ENCODE measurements at regions not wholly inside any gene's neighbourhood (a gene's known extent, or its start where the extent isn't known, plus 50 kb on each side); places are given as distances from the start of the nearest gene placed in this dataset.

DNA sequence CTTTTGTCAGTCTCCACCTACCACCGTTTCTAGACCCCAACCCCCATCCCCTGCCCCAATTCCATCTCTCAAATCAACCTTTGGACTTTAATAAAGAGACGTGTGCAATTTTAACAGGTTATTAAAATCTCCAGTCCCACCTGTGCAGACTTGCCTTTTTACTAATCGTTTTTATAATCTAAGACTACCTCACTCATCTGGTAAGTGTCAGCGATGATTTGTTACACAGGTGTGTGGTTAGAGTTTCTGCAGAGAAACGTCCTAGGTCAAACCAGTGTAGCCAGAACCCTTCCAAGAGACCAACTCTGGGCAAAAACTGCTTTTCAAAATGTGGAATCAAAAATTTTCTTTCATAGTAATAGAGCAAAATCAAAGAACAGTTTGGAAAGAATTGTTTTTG, 60.4 kb upstream of the PELI2 start:
- TF ChIP-seq, protein P1, sequence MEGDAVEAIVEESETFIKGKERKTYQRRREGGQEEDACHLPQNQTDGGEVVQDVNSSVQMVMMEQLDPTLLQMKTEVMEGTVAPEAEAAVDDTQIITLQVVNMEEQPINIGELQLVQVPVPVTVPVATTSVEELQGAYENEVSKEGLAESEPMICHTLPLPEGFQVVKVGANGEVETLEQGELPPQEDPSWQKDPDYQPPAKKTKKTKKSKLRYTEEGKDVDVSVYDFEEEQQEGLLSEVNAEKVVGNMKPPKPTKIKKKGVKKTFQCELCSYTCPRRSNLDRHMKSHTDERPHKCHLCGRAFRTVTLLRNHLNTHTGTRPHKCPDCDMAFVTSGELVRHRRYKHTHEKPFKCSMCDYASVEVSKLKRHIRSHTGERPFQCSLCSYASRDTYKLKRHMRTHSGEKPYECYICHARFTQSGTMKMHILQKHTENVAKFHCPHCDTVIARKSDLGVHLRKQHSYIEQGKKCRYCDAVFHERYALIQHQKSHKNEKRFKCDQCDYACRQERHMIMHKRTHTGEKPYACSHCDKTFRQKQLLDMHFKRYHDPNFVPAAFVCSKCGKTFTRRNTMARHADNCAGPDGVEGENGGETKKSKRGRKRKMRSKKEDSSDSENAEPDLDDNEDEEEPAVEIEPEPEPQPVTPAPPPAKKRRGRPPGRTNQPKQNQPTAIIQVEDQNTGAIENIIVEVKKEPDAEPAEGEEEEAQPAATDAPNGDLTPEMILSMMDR (IDR thresholded peaks at IDR 0.05; ENCODE audit: borderline replicate concordance, extremely low read depth, low read length, poor library complexity, severe bottlenecking): no peak
- TF ChIP-seq EZH2 (IDR thresholded peaks at IDR 0.05; ENCODE audit: borderline replicate concordance, low read depth, low read length, severe bottlenecking): no peak
- no peak overlapping the region for H3K27ac ChIP-seq (ENCODE audit: low read length)
- H4K20me1 ChIP-seq (ENCODE audit: insufficient read depth, low read length): no peaks in the 10 kb centered on the region
- DNase-seq: no peak
- no peak for ATAC-seq (ENCODE audit: insufficient read depth, low read depth)
- no peaks in the 10 kb centered on the region for H3K27me3 ChIP-seq (ENCODE audit: insufficient read depth, low read length, poor library complexity)
- H3K9me3 ChIP-seq (ENCODE audit: insufficient read depth, low read length, severe bottlenecking): no peaks in the 10 kb centered on the region
- H3K4me2 ChIP-seq (ENCODE audit: insufficient read depth, low read length): no peak overlapping the region
- H2AFZ ChIP-seq (ENCODE audit: low read depth, low read length): no peak overlapping the region
- no peaks in the 10 kb centered on the region for H3K4me1 ChIP-seq (ENCODE audit: insufficient read depth, low read length)
- no peaks in the 10 kb centered on the region for H3K79me2 ChIP-seq (ENCODE audit: insufficient read depth, low read length)
- H3K9ac ChIP-seq (ENCODE audit: low read depth, low read length): no peak overlapping the region
- no peak overlapping the region for H3K4me3 ChIP-seq (ENCODE audit: low read depth in 1 of 2, low read length in 2 of 2)
- no peaks in the 10 kb centered on the region for H3K36me3 ChIP-seq (ENCODE audit: insufficient read depth, low read length)

DNA sequence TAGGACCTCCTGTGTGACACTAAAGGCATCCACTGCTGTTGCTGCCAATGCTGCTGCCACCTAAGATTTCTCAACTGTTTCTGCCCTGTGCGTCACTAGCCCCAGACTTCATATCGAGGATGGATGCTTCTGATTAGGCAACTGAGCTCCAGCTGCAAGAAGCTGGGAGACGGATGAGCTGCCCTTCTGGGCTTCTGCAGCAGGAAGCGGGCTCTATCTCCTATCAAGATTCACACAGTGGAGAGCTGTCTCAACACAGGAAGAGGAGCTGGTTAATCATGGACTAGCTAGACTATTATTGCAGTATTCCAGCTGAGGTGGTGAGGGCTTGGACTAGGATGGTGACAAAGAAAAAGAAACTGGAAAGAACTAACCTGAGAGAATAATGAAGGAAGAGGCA, 59.2 kb upstream of the PELI2 start:
- Histone ChIP-seq H3K4me3 (ENCODE audit: low read depth in 1 of 2, low read length in 2 of 2) (no peak overlapping the region), H3K27ac (ENCODE audit: low read length) (no peak overlapping the region), H3K79me2 (ENCODE audit: insufficient read depth, low read length) (no peaks in the 10 kb centered on the region), H4K20me1 (ENCODE audit: insufficient read depth, low read length) (no peaks in the 10 kb centered on the region), H3K9ac (ENCODE audit: low read depth, low read length) (no peak overlapping the region), H3K9me3 (ENCODE audit: insufficient read depth, low read length, severe bottlenecking) (no peaks in the 10 kb centered on the region), H3K27me3 (ENCODE audit: insufficient read depth, low read length, poor library complexity) (no peaks in the 10 kb centered on the region), H3K36me3 (ENCODE audit: insufficient read depth, low read length) (no peaks in the 10 kb centered on the region), H3K4me1 (ENCODE audit: insufficient read depth, low read length) (no peaks in the 10 kb centered on the region), H3K4me2 (ENCODE audit: insufficient read depth, low read length) (no peak overlapping the region), H2AFZ (ENCODE audit: low read depth, low read length) (no peak overlapping the region)
- no peak for DNase-seq
- ATAC-seq (ENCODE audit: insufficient read depth, low read depth): no peak
- TF ChIP-seq, protein P1 (IDR thresholded peaks at IDR 0.05; ENCODE audit: borderline replicate concordance, extremely low read depth, low read length, poor library complexity, severe bottlenecking): no peak
- no peak for TF ChIP-seq EZH2 (IDR thresholded peaks at IDR 0.05; ENCODE audit: borderline replicate concordance, low read depth, low read length, severe bottlenecking)

- H3K27ac ChIP-seq (ENCODE audit: low read length): no peak overlapping the region
- no peaks in the 10 kb centered on the region for H3K4me1 ChIP-seq (ENCODE audit: insufficient read depth, low read length)
- ATAC-seq (ENCODE audit: insufficient read depth, low read depth) (no peak), DNase-seq (no peak)
- no peak overlapping the region for H3K9ac ChIP-seq (ENCODE audit: low read depth, low read length)
- H3K9me3 ChIP-seq (ENCODE audit: insufficient read depth, low read length, severe bottlenecking): no peaks in the 10 kb centered on the region
- H2AFZ ChIP-seq (ENCODE audit: low read depth, low read length): no peak overlapping the region
- no peaks in the 10 kb centered on the region for H3K27me3 ChIP-seq (ENCODE audit: insufficient read depth, low read length, poor library complexity)
- H4K20me1 ChIP-seq (ENCODE audit: insufficient read depth, low read length): no peaks in the 10 kb centered on the region
- no peaks in the 10 kb centered on the region for H3K36me3 ChIP-seq (ENCODE audit: insufficient read depth, low read length)
- H3K4me3 ChIP-seq (ENCODE audit: low read depth in 1 of 2, low read length in 2 of 2): no peak overlapping the region
- no peak overlapping the region for H3K4me2 ChIP-seq (ENCODE audit: insufficient read depth, low read length)
- no peaks in the 10 kb centered on the region for H3K79me2 ChIP-seq (ENCODE audit: insufficient read depth, low read length)
- TF ChIP-seq, protein P1 (IDR thresholded peaks at IDR 0.05; ENCODE audit: borderline replicate concordance, extremely low read depth, low read length, poor library complexity, severe bottlenecking): no peak
- no peak for TF ChIP-seq EZH2 (IDR thresholded peaks at IDR 0.05; ENCODE audit: borderline replicate concordance, low read depth, low read length, severe bottlenecking)
Observed at GRCh38 chr14:56061051-56061450, 57.2 kb upstream of the PELI2 start.

- ATAC-seq (ENCODE audit: insufficient read depth, low read depth) (no peak), DNase-seq (no peak)
- Histone ChIP-seq H3K9ac (ENCODE audit: low read depth, low read length) (no peak overlapping the region), H3K4me1 (ENCODE audit: insufficient read depth, low read length) (no peaks in the 10 kb centered on the region), H3K4me2 (ENCODE audit: insufficient read depth, low read length) (no peak overlapping the region), H3K27me3 (ENCODE audit: insufficient read depth, low read length, poor library complexity) (no peaks in the 10 kb centered on the region), H3K27ac (ENCODE audit: low read length) (no peak overlapping the region), H3K79me2 (ENCODE audit: insufficient read depth, low read length) (no peaks in the 10 kb centered on the region), H3K36me3 (ENCODE audit: insufficient read depth, low read length) (no peaks in the 10 kb centered on the region), H3K4me3 (ENCODE audit: low read depth in 1 of 2, low read length in 2 of 2) (no peak overlapping the region), H4K20me1 (ENCODE audit: insufficient read depth, low read length) (no peaks in the 10 kb centered on the region), H3K9me3 (ENCODE audit: insufficient read depth, low read length, severe bottlenecking) (no peaks in the 10 kb centered on the region), H2AFZ (ENCODE audit: low read depth, low read length) (no peak overlapping the region)
- TF ChIP-seq, protein P1 (IDR thresholded peaks at IDR 0.05; ENCODE audit: borderline replicate concordance, extremely low read depth, low read length, poor library complexity, severe bottlenecking): no peak
- TF ChIP-seq EZH2 (IDR thresholded peaks at IDR 0.05; ENCODE audit: borderline replicate concordance, low read depth, low read length, severe bottlenecking): no peak
Observed at GRCh38 chr14:56063131-56063530, 55.1 kb upstream of the PELI2 start.

Data from DND-41 (cell line).